ENCODE measurements at regions not wholly inside any gene's neighbourhood (a gene's known extent, or its start where the extent isn't known, plus 50 kb on each side); places are given as distances from the start of the nearest gene placed in this dataset.
"Not testable (repeated sequence)": the region's sequence is repeated elsewhere in the genome, so short reads cannot be mapped to it uniquely, and the experiment has no call there.

DNA sequence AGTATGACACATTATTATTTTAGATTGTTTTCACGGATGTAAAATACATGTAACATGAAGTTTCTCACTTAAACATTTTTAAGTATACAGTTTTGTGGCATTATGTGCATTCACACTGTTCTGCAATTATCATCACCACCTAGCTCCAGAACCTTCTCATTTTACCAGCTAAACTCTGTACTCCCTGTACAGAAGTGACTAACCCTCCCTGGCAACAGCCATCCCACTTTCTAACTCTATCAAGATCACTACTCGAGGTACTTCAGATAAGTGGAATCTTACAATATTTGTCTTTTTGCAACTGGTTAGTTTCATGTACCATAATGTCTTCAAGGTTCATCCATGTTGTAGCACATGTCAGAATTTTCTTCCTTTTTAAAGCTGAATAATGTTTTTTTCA, 116.3 kb upstream of the IGF1R start:
- Mint-ChIP-seq H3K27ac (no peak overlapping the region), H3K4me3 (no peak overlapping the region), H3K4me1 (ENCODE audit: low read depth) (no peaks in the 10 kb centered on the region), H3K27me3 (peaks cover 25% of the 10 kb centered on the region), H3K36me3 (ENCODE audit: low read depth) (no peaks in the 10 kb centered on the region), H3K9me3 (no peaks in the 10 kb centered on the region)
- DNase-seq = no peak

DNA sequence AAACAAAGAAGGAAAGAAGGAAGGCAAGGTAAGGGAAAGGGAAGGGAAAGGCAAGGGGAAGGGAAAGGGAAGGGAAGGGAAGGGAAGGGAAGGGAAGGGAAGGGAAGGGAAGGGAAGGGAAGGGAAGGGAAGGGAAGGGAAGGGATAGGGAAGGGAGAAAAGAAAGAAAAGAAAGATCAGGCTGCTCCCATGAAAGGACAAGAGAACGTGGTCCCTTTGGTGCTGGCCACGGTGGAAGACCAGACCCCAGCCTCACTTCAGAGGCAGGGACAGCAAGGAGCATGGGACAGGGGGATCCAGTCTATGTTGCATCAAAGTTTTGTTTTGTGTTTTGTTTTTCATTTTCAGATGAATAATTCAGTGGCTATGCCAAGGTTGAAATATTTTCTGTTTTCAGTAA, 111.4 kb upstream of the IGF1R start:
- Mint-ChIP-seq H3K27me3 (peaks cover 29% of the 10 kb centered on the region), H3K4me3 (no peak overlapping the region), H3K9me3 (no peaks in the 10 kb centered on the region), H3K4me1 (ENCODE audit: low read depth) (no peaks in the 10 kb centered on the region), H3K36me3 (ENCODE audit: low read depth) (no peaks in the 10 kb centered on the region), H3K27ac (no peak overlapping the region)
- DNase-seq = no peak

DNA sequence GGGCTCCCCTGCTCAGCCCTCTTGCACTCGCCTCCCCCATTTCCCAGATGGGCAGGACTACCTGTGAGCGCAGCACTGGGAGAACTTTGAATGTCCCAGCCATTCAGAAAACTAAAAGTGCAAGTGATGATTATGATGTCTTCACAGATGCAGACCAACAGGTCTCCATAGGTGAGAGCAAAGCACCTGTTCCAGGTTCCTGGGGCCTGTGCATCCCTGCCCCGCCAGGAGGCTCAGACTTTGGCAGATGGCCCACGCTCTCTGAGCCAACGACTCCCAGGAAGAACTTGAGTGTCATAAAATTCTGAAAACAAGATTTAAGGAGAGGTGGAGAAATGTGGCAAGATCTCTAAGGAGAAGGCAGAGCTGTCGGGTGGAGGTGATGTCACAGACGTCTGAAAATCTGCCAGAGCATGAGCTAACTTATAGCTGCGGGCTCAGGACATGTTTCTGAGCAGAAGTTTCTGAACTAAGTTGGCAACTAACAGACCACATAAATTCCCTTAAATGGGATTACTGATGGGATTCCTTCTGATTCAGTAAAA, 110.8 kb upstream of the IGF1R start:
- H3K27ac Mint-ChIP-seq = no peak overlapping the region
- peaks cover 32% of the 10 kb centered on the region for H3K27me3 Mint-ChIP-seq
- no peak for DNase-seq
- no peaks in the 10 kb centered on the region for H3K9me3 Mint-ChIP-seq
- no peak overlapping the region for H3K4me3 Mint-ChIP-seq
- H3K4me1 Mint-ChIP-seq (ENCODE audit: low read depth) = no peaks in the 10 kb centered on the region
- H3K36me3 Mint-ChIP-seq (ENCODE audit: low read depth) = no peaks in the 10 kb centered on the region

DNA sequence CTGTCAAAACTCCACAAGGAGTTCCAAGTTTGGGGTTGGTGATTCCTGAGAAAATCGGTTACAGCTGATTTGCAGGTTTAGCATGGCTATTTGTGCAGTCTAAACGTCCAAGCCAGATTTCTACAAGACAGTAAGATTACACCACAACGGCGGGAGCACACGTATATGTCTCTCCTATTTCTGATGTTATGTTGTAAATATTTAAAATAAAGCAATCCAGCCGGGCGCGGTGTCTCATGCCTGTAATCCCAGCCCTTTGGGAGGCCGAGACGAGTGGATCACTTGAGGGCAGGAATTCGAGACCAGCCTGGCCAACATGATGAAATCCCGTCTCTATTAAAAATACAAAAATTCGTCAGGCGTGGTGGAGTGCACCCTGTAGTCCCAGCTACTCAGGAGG, 106.8 kb upstream of the IGF1R start:
- Mint-ChIP-seq H3K4me1 (ENCODE audit: low read depth) (no peaks in the 10 kb centered on the region), H3K27ac (no peak overlapping the region), H3K9me3 (no peaks in the 10 kb centered on the region), H3K4me3 (no peak overlapping the region), H3K27me3 (peaks cover 54% of the 10 kb centered on the region), H3K36me3 (ENCODE audit: low read depth) (no peaks in the 10 kb centered on the region)
- DNase-seq = no peak

DNA sequence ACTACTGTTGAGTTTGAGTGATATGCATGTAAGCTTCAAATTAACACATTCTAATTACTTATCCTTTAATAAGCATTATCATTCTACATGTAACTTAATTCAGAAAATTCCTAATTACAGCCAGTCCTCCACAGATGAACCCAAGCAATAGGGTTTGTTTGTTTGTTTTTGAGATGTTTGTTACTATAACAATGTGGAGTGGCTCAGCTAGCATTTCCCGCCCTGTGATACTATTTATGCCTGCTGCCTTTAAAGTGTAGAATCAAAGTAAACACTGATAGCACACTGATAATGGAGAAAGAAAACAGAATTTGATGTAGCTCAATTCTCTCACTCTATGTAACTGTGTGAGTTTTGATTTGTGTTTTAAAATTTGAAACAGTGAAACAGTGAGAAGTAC, 105.1 kb upstream of the IGF1R start:
- Mint-ChIP-seq H3K9me3 (no peaks in the 10 kb centered on the region), H3K27ac (no peak overlapping the region), H3K4me1 (ENCODE audit: low read depth) (peaks cover 7% of the 10 kb centered on the region), H3K4me3 (no peak overlapping the region), H3K27me3 (peaks cover 60% of the 10 kb centered on the region), H3K36me3 (ENCODE audit: low read depth) (no peaks in the 10 kb centered on the region)
- no peak for DNase-seq

- Mint-ChIP-seq H3K9me3 (peaks cover 5% of the 10 kb centered on the region), H3K27ac (no peak overlapping the region), H3K4me3 (no peak overlapping the region), H3K27me3 (peaks cover 72% of the 10 kb centered on the region), H3K4me1 (ENCODE audit: low read depth) (peaks cover 16% of the 10 kb centered on the region), H3K36me3 (ENCODE audit: low read depth) (no peaks in the 10 kb centered on the region)
- no peak for DNase-seq
These were observed 102.0 kb upstream of the IGF1R start for GRCh38 chr15:98546329-98546728.

DNA sequence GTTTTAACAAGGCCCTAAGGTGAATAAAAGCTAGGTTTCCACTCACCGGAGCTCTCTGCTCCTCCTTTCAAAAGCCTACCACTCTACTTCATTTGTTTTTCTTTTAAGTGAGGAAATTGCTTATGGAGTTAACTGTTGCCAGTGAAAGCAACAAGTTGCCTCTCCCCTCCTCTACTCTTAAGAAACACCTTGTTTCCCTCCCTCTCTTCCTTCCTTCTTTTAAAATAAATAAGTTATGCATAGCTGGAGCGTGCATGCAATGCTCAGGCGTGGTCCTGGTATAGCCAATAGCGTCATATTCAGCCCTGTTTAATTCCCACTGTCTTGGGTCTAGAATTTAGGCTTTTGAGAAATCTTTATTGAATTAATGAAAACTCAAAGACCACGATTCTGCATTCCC, 101.1 kb upstream of the IGF1R start:
- H3K36me3 Mint-ChIP-seq (ENCODE audit: low read depth) = no peaks in the 10 kb centered on the region
- H3K27ac Mint-ChIP-seq = no peak overlapping the region

DNA sequence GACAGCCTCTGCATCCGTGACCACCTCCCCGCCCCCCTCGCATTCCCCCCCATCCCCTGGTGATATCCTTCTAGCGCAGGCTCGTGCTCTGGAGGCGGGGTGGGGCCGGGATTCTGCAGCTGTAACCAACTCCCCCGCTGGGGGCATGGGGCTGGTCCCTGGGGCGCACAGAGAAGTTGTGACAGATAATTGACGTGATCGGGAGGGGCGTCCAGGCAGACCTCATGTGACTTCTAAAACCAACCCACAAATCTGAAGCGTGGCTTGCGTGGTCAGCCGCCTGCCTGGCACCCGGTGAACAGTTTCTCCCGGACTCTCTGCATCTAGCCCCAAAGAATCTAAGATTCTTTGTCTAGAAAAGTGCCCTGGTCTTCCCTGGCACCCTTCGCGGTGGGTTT, 100.6 kb upstream of the IGF1R start:
- Mint-ChIP-seq H3K4me1 (ENCODE audit: low read depth) (peaks cover 16% of the 10 kb centered on the region), H3K27me3 (peaks cover 68% of the 10 kb centered on the region), H3K9me3 (peaks cover 5% of the 10 kb centered on the region), H3K4me3 (peak overlapping the region; percentile 77), H3K36me3 (ENCODE audit: low read depth) (no peaks in the 10 kb centered on the region), H3K27ac (peak overlapping the region; percentile 85)
- DNase-seq = no peak

More for the DNA sequence above, 101.1 kb upstream of the IGF1R start:
- Mint-ChIP-seq H3K4me3 (no peak overlapping the region), H3K27me3 (peaks cover 68% of the 10 kb centered on the region), H3K9me3 (peaks cover 5% of the 10 kb centered on the region), H3K4me1 (ENCODE audit: low read depth) (peaks cover 16% of the 10 kb centered on the region)
- no peak for DNase-seq

DNA sequence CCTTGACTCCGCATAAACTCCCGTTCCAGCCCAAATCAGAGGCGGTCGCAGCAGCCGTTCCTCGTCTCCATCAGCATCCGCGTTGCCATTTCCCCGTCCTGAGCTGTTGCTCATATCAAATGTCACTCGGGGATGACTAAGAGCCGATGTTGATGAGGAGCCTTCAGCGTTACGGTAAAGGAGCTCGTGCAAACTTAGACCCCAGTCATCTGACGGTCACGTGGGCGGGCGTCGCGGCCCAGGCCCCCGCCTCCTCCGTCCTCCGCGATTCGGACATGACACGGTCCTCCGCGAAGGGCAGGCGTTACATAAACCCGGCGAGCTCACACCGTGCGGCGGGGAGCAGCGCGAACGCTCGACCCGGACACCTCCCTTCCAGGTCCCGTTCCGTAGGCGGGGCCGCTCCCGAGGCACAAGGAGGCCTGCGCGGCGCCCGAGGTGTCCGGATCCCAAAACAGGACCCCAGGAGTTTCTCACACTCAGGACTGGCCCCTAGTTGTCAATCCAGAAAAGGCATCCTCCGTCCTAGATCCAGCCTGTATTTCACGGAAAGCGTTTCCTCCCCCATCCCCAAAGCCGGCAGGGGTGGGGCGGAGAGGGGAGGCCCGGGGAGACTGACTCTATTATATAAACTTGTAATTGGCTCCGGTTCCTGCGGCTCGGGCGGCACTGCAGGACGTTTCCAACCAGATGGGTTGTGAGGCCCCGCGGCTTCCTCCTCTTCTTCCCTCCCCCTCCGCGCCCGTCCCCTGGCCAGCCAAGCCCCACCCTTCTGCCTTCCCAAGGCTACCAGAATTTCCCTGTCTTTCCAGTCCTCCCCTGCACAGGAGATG, 100.0 kb upstream of the IGF1R start:
- peak; percentile 66 for DNase-seq
- H3K4me1 Mint-ChIP-seq (ENCODE audit: low read depth) = peaks cover 16% of the 10 kb centered on the region

GRCh38 chr15:98549003-98549402, 99.3 kb upstream of the IGF1R start:
- DNase-seq = no peak
- Mint-ChIP-seq H3K36me3 (ENCODE audit: low read depth) (no peaks in the 10 kb centered on the region), H3K27ac (no peak overlapping the region), H3K27me3 (peaks cover 61% of the 10 kb centered on the region), H3K9me3 (peaks cover 5% of the 10 kb centered on the region), H3K4me3 (peak overlapping the region; percentile 77), H3K4me1 (ENCODE audit: low read depth) (peaks cover 16% of the 10 kb centered on the region)

More for the DNA sequence above, 100.0 kb upstream of the IGF1R start:
- Mint-ChIP-seq H3K27me3 (peaks cover 64% of the 10 kb centered on the region), H3K36me3 (ENCODE audit: low read depth) (no peaks in the 10 kb centered on the region), H3K9me3 (peaks cover 5% of the 10 kb centered on the region), H3K27ac (peak overlapping the region; percentile 85), H3K4me3 (peak overlapping the region; percentile 77)

DNA sequence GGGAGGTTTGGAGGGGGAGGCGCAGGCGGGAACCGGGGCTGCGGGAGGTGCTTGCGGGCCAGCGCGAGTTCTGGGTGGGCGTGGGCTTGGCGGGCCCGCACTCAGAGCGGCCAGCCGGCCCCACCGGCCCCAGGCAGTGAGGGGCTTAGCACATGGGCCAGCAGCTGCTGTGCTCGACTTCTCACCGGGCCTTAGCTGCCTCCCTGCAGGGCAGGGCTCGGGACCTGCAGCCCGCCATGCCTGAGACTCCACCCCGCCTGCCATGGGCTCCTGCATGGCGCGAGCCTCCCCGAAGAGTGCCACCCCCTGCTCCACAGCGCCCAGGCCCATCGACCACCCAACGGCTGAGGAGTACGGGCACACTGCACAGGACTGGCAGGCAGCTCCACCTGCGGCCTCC, 98.6 kb upstream of the IGF1R start:
- Mint-ChIP-seq H3K36me3 (ENCODE audit: low read depth) (no peaks in the 10 kb centered on the region), H3K27ac (no peak overlapping the region), H3K4me3 (no peak overlapping the region), H3K4me1 (ENCODE audit: low read depth) (peaks cover 16% of the 10 kb centered on the region), H3K27me3 (peaks cover 58% of the 10 kb centered on the region), H3K9me3 (peaks cover 5% of the 10 kb centered on the region)
- no peak for DNase-seq

GRCh38 chr15:98550363-98550762, 98.0 kb upstream of the IGF1R start:
- Mint-ChIP-seq H3K27me3 (peaks cover 53% of the 10 kb centered on the region), H3K4me1 (ENCODE audit: low read depth) (peaks cover 16% of the 10 kb centered on the region)
- H3K27ac Mint-ChIP-seq = not testable (repeated sequence)

DNA sequence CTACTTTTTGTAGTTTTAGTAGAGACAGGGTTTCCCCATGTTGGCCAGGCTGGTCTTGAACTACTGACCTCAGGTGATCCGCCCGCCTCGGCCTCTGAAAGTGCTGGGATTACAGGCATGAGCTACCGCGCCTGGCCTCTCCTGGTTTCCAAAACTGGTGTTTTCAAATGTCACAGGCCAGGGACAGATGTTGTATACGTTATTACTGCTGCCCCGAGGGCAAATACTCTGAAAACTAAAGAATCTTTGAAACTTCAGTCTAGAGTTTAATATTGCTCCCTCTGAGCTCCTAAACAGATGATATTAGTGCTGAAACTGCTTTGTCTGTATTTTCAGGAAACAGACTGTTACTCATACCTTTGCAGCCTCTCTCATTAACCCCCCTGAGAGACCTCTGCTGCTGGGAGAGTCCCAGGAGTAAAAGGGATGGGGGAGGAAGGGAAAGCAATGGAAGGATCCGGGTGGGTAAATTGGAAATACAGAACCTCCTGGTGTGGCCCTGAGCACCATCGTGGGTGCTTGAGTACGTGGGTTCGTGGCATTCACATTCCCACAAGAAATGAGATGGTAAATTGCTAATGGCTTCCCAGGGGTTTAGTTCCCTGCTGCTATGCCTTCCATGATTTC, 96.3 kb upstream of the IGF1R start:
- Mint-ChIP-seq H3K27ac (no peak overlapping the region), H3K4me3 (no peak overlapping the region), H3K9me3 (peaks cover 5% of the 10 kb centered on the region), H3K36me3 (ENCODE audit: low read depth) (no peaks in the 10 kb centered on the region), H3K4me1 (ENCODE audit: low read depth) (peaks cover 16% of the 10 kb centered on the region), H3K27me3 (peaks cover 36% of the 10 kb centered on the region)
- no peak for DNase-seq

More at GRCh38 chr15:98550363-98550762, 98.0 kb upstream of the IGF1R start:
- DNase-seq; H3K4me3 Mint-ChIP-seq; H3K9me3 Mint-ChIP-seq; H3K36me3 Mint-ChIP-seq (ENCODE audit: low read depth): not testable (repeated sequence)

DNA sequence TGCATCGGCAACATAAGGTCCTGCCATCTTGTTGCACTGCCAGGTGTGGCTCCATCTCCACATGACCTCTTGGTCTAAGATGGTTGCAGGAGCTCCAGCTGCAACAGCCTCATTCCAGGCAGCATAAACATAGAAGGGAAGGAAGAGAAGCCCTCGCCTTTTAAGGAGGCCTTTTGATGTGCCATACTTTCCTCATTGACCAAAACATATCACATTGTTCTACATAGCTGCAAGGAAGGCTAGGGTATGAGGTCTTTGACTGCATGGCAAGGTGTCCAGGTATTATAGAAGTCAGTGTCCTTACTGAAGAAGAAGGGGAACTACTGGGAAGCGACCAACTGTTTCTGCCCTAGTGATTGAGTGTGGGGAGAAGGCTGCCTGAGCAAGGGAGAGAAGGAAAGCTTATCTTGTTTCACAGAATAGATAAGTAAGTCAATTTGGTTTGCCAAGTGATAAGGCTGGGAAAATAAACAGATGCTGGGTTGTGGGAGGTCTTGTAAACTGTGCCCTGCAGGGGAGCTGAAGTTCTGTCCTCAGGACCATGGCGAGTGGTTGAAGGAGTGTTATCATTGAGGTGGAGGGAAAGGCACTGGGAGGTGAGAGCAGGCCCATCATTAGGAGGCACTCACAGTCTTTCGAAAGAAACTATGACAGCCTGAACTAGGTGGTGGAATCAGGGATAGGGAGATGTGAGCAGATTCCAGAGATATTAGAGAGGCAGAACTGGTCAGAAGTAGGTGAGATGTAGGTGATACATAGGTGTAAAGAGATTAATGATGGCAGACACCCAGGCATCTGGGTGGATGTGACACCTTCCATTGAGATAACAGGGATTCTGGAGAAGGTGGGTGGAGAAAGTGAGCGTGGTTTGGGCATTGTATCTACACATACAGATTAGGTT, 93.8 kb upstream of the IGF1R start:
- Mint-ChIP-seq H3K36me3 (ENCODE audit: low read depth) (no peaks in the 10 kb centered on the region), H3K4me3 (no peak overlapping the region), H3K27me3 (peaks cover 15% of the 10 kb centered on the region)

More for the DNA sequence above, 93.8 kb upstream of the IGF1R start:
- H3K4me1 Mint-ChIP-seq (ENCODE audit: low read depth) = no peaks in the 10 kb centered on the region
- DNase-seq = no peak
- peaks cover 5% of the 10 kb centered on the region for H3K9me3 Mint-ChIP-seq
- H3K27ac Mint-ChIP-seq = no peak overlapping the region

Data from activated T-cell treated with anti-CD3 and anti-CD28 coated beads, Interleukin-2, amount 50 U/mL, for 24 hours (primary cell).